Breast epithelium (tissue), 3 donors: ENCODE measurements at regions not wholly inside any gene's neighbourhood (a gene's known extent, or its start where the extent isn't known, plus 50 kb on each side); places are given as distances from the start of the nearest gene placed in this dataset.

Experiments
- CTCF ChIP-seq, 3 donors: fragments of 450-650 bp; IDR thresholded peaks; one replicate each; pipeline ENCODE4 v1.5.1; 2016 to 2017; ENCODE audit warnings: antibody characterized with exemption in 3 of 3, mild to moderate bottlenecking in 3 of 3, moderate library complexity in 3 of 3
- POLR2A ChIP-seq: fragments of 450-650 bp; IDR thresholded peaks from one replicate; pipeline ENCODE4 v1.6.1; 2016; ENCODE audit warnings: antibody characterized with exemption, mild to moderate bottlenecking, moderate library complexity
- POLR2AphosphoS5 ChIP-seq, 3 donors: sonication (generic); formaldehyde crosslinking; IDR thresholded peaks; one replicate each; pipeline ENCODE4 v1.6.1; 2017; ENCODE audit warnings: antibody characterized with exemption in 3 of 3

- TF ChIP-seq CTCF (IDR thresholded peaks at IDR 0.05) = no peak
- TF ChIP-seq POLR2A = no peak
- TF ChIP-seq POLR2AphosphoS5 (IDR thresholded peaks at IDR 0.05) = no peak
Measured at GRCh38 chr4:187212446-187213080, 488.9 kb upstream of the FAT1 start.
